Embryonic facial prominence (tissue), 1 donor: ENCODE measurements at regions not wholly inside any gene's neighbourhood (a gene's known extent, or its start where the extent isn't known, plus 50 kb on each side); places are given as distances from the start of the nearest gene placed in this dataset.

Experiments used
- DNase-seq: peaks from one replicate; pipeline ENCODE4 v3.0.0-alpha.2; 2016; ENCODE audit errors: extremely low spot score

GRCh38 chr10:31606841-31607240 is 287.8 kb downstream of the ZEB1 start:
- no peak for DNase-seq

DNA sequence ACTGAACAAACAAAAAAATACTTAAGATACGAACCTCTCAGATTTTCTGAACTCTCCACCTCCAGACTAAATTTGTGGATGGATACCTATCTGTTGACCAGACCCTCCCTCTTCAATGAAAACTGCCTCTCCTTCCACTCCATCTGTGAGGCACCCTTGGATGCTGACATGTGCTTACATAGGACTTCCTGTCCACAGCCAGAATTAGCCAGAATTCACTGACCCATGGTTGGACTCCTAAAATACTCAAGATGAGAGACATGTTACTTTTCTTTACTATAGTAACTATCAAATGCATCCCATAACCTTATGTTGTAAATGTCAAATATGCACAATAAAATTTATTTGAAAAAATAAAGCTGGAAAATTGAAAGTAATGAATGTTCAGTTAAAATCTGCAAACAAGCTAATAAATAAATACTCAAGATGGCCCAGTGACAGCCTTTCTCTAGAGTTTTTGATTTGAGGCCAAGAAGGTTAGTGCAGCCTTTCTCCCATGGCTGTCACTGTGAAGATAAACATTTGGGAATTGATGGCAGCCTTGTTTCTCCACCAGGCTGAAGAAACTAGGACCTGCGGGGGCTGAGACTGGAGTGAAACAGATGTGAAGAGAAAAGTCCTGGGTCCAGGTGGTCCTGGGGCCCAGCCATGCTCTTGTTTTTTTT is 287.0 kb downstream of the ZEB1 start:
- no peak for DNase-seq

DNA sequence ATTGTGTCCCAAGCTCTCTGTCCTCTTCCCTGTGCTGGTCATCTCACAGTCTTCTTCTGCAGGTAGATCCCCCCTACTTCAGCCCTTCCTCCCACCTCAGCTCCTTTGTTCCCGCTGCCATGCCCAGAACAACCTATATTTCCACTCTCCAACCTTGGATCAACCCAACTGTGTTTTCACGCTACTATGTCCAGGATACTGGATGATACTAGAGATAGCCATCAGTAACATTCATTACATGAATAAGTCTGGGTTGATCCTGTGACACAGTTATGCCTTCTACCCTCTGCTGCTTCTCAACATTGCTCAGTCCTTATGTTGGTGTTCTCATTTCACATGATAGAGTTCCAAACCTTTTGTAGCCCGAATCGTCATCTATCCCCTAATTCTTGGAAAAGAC is 286.4 kb downstream of the ZEB1 start:
- DNase-seq, result no peak

- no peak for DNase-seq
These were observed 285.7 kb downstream of the ZEB1 start for GRCh38 chr10:31604646-31605170.

DNA sequence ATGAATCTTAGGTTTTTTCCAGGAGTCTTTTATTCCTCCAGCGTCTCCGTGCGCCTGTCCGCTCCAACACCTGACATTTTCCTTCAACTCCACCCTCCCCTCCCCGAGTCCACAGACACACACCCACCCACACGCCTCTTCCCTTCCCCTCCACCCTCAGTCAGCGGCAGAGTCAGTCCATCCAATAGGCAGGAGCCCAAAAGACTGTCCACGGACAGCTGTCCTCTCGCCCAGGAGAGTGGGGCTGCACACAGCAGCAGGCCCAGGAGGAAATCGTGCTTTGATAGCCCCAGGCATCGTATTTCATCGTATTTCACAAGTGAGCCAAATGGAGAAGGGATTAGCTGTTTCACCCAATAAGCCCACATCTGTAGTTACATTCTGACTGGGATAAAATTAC is 285.1 kb downstream of the ZEB1 start:
- no peak for DNase-seq

DNA sequence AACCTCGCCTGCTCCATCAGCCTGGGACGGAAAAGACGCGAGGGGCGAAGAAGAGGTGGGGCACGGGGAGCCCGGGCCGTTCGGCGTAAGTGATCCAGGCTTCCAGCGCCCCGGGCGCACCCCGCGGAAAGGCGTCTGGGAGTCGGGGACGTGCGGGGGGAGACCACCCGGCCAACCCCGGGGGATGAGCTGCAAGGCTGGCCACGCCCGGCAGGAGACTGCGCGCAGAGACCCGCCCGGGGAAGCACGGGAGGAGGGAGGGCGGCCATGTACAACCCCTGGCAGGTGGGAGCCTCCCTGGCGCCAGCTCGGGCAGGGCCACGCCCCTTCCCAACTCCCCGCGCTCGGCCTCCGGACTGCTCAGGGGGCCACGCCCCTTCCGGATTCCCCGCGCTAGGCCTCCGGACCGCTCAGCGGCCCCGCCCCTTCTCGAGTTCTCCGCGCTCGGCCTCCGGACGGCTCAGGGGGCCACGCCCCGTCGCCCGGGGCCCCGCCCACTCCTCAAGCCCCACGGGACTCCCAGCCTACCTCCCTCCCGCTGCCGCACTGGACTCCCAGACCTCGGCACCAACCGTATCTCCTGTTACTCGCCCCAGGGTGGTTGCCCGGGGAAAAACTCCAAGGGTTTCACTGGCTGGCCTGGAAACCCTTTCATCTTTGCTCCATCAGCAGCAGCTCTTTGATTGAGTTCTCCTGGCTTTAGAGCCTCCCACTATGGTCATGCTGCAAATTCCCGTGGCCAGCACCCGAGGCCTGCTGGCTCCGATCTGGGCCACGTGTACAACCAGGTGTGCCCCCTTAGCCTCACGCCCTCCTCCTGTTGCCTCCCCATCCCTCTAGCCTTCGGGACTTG is 284.4 kb downstream of the ZEB1 start:
- DNase-seq, result peak; percentile 81

- DNase-seq, result peak; percentile 32
These were observed 283.7 kb downstream of the ZEB1 start for GRCh38 chr10:31602541-31603234.

DNA sequence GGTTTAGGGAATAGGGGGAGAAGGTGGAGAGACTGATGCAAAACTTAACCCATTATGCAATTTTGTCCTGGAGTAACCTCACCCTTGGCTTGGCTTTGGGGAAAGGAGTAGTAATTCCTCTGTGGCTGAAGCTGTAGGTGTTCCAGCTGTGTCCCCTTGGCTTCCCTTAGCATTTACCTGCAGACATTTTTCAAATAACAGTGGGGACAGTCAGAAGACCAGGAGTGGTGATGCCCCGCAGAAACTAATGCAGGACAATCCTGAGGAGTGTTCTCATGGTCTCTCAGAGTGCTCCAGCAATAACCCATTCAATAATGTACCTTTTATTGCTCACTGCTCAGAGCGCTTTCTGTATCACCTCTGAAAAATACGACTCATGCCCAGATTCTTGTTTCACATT is 282.1 kb downstream of the ZEB1 start:
- no peak for DNase-seq

- no peak for DNase-seq
These were observed 280.8 kb downstream of the ZEB1 start for GRCh38 chr10:31599626-31600504.

- no peak for DNase-seq
These were observed 277.7 kb downstream of the ZEB1 start for GRCh38 chr10:31596765-31597164.

DNA sequence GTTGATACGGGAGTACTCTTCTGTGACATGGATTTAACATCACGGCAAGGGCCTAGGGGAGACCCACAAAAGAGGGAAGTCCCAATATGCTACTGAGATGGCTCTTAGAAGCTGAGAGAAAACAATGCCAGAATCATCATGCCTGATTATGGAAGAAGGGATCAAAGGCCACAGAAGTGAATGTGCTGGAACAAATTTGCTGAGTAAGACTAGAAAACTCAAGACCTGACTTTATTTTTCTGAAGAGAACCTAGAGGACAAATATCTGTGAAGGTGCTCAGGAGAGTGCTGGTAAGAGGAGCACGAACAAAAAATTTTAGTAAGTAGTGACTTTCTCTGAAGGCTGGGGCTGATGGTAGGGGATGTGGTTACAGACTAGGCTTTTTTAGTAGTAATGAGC is 277.0 kb downstream of the ZEB1 start:
- no peak for DNase-seq

DNA sequence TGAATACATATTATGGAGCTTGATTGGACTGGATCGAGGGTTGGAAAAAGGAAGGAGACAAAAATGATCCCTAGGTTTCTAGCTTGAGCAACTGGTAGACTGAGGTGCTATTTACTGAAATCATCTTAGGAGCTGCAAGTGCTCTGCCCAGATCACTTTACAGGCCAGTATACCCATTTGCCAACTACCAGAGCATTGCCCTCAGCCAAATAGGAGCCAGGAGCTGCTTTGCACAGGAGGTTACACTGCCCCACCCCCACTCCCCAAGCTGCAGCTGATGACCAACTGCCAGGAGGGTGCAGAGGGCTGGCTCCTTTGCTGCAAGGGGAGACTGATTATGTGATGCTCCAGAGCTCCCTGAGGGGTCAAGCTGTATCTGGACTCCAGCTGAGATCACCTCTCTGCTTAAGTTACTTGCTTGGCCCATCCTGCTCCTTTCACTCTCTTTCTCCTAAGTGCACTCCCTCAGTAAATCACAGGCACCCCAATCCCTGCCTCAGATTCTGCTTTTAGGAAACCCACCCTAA is 275.4 kb downstream of the ZEB1 start:
- DNase-seq, result no peak

GRCh38 chr10:31593124-31593523 is 274.1 kb downstream of the ZEB1 start:
- DNase-seq, result no peak

DNA sequence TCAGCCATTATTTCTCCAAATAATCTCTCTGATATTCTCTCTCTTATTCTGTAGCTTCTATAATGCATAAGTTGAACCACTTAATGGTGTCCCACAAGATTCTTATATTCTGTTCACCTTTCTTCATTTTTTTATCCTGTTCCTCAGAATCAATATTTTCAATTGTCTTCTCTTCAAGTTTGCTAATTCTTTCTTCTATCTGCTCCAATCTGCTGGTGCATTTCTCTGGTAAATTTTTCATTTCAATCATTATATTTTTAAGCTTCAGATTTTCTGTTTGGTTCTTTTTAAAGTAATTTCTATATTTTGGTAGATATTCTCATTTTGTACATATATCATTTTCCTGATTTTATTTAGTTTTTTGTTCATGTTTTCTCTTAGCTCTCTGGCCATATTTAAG is 272.6 kb downstream of the ZEB1 start:
- DNase-seq, result no peak

DNA sequence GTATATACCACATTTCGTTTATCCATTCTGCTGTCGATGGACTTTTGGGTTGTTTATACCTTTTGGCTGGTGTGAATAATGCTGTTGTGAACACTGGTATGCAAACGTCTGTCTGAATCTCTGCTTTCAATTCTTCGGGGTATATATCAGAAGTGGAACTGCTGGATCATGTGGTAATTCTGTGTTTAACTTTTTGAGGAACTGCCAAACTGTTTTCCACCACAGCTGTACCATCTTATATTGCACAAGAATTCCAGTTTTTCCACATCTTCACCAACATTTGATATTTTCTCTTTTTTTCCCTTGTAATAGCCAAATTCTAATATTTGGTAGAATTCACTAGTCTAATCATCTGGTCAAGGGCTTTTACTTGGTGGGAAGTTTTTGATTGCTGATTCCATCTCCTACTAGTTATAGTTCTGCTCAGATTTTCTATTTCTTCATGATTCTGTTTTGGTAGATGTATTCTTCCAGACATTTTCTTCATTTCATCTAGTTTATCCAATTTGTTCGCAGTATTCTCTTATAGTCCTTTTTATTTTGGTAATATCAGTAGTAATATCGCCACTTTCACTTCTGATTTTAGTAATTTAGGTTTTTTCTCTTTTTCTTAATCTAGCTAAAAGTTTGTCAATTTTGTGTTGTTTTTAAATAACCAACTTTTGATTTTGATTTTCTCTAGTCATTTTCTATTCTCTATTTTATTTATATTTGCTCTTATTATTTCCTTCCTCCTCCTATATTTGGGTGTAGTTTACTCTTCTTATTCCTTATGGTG is 271.2 kb downstream of the ZEB1 start:
- DNase-seq, result no peak

- no peak for DNase-seq
These were observed 268.7 kb downstream of the ZEB1 start for GRCh38 chr10:31587691-31588090.

GRCh38 chr10:31586723-31587638 is 268.0 kb downstream of the ZEB1 start:
- DNase-seq, result no peak

GRCh38 chr10:31584876-31585275 is 265.9 kb downstream of the ZEB1 start:
- no peak for DNase-seq

- no peak for DNase-seq
These were observed 265.1 kb downstream of the ZEB1 start for GRCh38 chr10:31584098-31584631.
